CD8-positive, alpha-beta memory T cell (primary cell): ENCODE measurements at regions not wholly inside any gene's neighbourhood (a gene's known extent, or its start where the extent isn't known, plus 50 kb on each side); places are given as distances from the start of the nearest gene placed in this dataset.
"Not testable (repeated sequence)": the region's sequence is repeated elsewhere in the genome, so short reads cannot be mapped to it uniquely, and the experiment has no call there.

ENCODE experiments used
- CTCF ChIA-PET: fragments of 350-600 bp; sonication (Branson Sonifier 250); formaldehyde crosslinking; loops from one replicate; lab custom pipeline; 2021; ENCODE audit warnings: antibody characterized with exemption; lab: Charles Lee
- POLR2A ChIA-PET: fragments of 350-600 bp; sonication (Branson Sonifier 250); formaldehyde crosslinking; loops from one replicate; lab custom pipeline; 2021; ENCODE audit warnings: antibody characterized with exemption; lab: Charles Lee
- DNase-seq, 5 donors: peaks; one replicate each; pipeline versions ENCODE4 v3.0.0 to v3.0.0-alpha.2; 2020 to 2022; ENCODE audit warnings: mixed read lengths in 1 of 5
- H3K27ac ChIP-seq: one replicate; pipeline ENCODE4 v1.7.0; 2013; ENCODE audit warnings: low read depth, mild to moderate bottlenecking, low read length, moderate library complexity
- H3K27me3 ChIP-seq: 2 replicates; pipeline ENCODE4 v1.7.0; 2013; ENCODE audit warnings: low read length, mild to moderate bottlenecking; ENCODE audit not compliant: insufficient read depth, poor library complexity, severe bottlenecking
- H3K36me3 ChIP-seq: 2 replicates; pipeline ENCODE4 v1.7.0; 2013; ENCODE audit warnings: mild to moderate bottlenecking, low read length, moderate library complexity; ENCODE audit not compliant: insufficient read depth
- H3K4me1 ChIP-seq: 2 replicates; pipeline ENCODE4 v1.7.0; 2013; ENCODE audit warnings: mild to moderate bottlenecking, low read length, moderate library complexity; ENCODE audit not compliant: insufficient read depth
- H3K4me3 ChIP-seq: 2 replicates; pipeline ENCODE4 v1.7.0; 2013; ENCODE audit warnings: mild to moderate bottlenecking, low read length
- H3K9me3 ChIP-seq: 2 replicates; pipeline ENCODE4 v1.7.0; 2013; ENCODE audit warnings: mild to moderate bottlenecking, low read length
- H3K27ac Mint-ChIP-seq, 8 donors: one replicate each; pipeline ENCODE4 v1.8.0; 2020 to 2021; ENCODE audit warnings: mixed read lengths in 8 of 8, mild to moderate bottlenecking in 6 of 8, inconsistent platforms in 3 of 8, moderate library complexity in 3 of 8
- H3K27me3 Mint-ChIP-seq, 2 donors: one replicate each; pipeline ENCODE4 v1.8.0; 2020 to 2021; ENCODE audit warnings: mixed read lengths in 2 of 2, mild to moderate bottlenecking in 1 of 2, moderate library complexity in 1 of 2
- H3K36me3 Mint-ChIP-seq, 3 donors: one replicate each; pipeline ENCODE4 v1.8.0; 2020 to 2021; ENCODE audit warnings: mixed read lengths in 3 of 3, inconsistent platforms in 1 of 3, mild to moderate bottlenecking in 1 of 3
- H3K4me1 Mint-ChIP-seq, 3 donors: one replicate each; pipeline ENCODE4 v1.8.0; 2020 to 2021; ENCODE audit warnings: mixed read lengths in 3 of 3, inconsistent platforms in 1 of 3, mild to moderate bottlenecking in 1 of 3
- H3K4me3 Mint-ChIP-seq, 7 donors: one replicate each; pipeline ENCODE4 v1.8.0; 2020 to 2021; ENCODE audit warnings: mixed read lengths in 7 of 7, mild to moderate bottlenecking in 6 of 7, moderate library complexity in 4 of 7, inconsistent platforms in 2 of 7
- H3K9me3 Mint-ChIP-seq, 5 donors: one replicate each; pipeline ENCODE4 v1.8.0; 2020 to 2022; ENCODE audit warnings: mixed read lengths in 5 of 5, mild to moderate bottlenecking in 3 of 5, moderate library complexity in 2 of 5, inconsistent platforms in 1 of 5

DNA sequence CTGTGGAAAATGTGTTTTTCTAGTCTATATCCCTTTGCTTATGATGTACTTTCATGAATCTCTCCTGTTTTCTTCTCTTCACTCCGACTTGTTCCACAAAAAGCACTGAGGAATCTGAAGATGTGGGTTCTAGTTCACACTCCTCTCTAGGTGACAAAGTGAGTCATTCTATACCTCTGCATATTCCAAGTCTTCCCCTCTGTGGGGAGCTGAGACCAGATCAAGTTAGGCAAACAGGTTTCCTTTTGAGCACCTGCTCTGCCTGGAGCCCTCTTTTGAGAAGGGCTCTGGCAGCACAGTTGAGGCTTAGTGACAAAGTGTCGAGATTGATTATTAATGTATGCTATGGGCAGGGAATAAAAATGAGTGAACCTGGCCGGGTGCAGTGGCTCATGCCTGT, 82.4 kb upstream of the VGLL4 start:
- Mint-ChIP-seq H3K36me3 (no peaks in the 10 kb centered on the region), H3K9me3 (no peaks in the 10 kb centered on the region), H3K27me3 (peaks cover 2 to 9% of the 10 kb centered on the region in 2 donors), H3K4me1 (peaks cover 5 to 14% (median 7%) of the 10 kb centered on the region in 3 donors), H3K4me3 (no peak overlapping the region), H3K27ac (no peak overlapping the region)
- Histone ChIP-seq H3K4me1 (no peaks in the 10 kb centered on the region), H3K27me3 (no peaks in the 10 kb centered on the region), H3K36me3 (no peaks in the 10 kb centered on the region), H3K27ac (no peak overlapping the region), H3K9me3 (no peaks in the 10 kb centered on the region), H3K4me3 (no peak overlapping the region)
- ChIA-PET POLR2A (no interaction called here), CTCF (no interaction called here)
- no peak for DNase-seq

DNA sequence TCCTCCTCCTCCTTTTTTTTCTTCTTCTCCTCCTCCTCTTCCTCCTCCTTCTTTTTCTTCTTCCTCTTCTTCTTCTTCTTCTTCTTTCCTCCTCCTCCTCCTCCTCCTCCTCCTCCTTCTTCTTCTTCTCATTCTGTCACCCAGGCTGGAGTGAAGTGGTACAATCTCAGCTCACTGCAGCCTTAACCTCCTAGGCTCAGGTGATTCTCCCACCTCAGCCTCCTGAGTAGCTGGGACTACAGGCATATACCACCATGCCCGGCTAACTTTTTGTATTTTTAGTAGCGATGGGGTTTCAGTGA, 81.6 kb upstream of the VGLL4 start:
- Mint-ChIP-seq H3K4me1 (peaks cover 11 to 23% (median 16%) of the 10 kb centered on the region in 3 donors), H3K4me3 (peak overlapping the region in 5 of 7 donors; percentile 3 to 79 (median 44)), H3K27ac (peak overlapping the region in 2 of 8 donors; percentile 29 to 75)
- H3K36me3 ChIP-seq, H3K4me1 ChIP-seq, H3K27ac ChIP-seq, H3K27me3 ChIP-seq, H3K36me3 Mint-ChIP-seq, H3K9me3 Mint-ChIP-seq, DNase-seq, CTCF ChIA-PET, H3K4me3 ChIP-seq, H3K27me3 Mint-ChIP-seq, H3K9me3 ChIP-seq: not testable (repeated sequence)
- POLR2A ChIA-PET = interaction anchor here (1.6 kb wide), 1 partner anchor 122 kb away, joined by 5 read pairs; the partner anchor contains the start of gene TAMM41

DNA sequence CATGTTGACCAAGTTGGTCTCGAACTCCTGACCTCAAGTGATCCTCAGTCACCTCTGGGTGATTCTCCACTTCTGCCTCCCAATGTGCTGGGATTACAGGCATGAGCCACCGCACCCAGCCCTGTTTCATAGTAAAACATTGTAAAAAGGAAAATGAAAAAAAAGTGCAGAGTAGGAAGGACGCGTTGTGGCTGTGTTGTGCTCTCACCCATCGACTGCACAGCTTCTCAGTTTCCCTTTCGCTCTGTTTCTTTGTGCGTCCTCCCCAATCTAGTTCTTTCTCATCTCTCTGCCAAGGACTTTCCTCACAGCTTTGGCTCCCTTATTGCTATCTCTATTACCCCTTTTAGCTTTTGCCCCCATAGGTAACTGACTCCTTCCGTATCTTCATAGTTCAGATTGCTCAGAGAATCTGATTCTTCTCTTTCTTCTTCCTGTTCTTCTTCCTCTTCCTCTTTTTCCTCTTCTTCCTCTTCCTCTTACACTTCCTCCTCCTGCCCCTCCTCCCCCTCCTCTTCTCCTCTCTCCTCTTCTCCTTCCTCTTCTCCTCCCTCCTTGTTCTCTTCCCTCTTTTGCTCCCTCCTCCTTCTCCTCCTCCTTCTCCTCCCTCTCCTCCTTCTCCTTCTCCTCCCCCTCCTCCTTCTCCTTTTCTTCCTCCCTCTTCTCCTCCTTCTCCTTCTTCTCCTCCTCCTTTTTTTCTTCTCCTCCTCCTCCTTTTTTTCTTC, 81.1 kb upstream of the VGLL4 start:
- no peaks in the 10 kb centered on the region for H3K36me3 ChIP-seq
- H3K9me3 ChIP-seq = no peaks in the 10 kb centered on the region
- H3K4me1 ChIP-seq = no peaks in the 10 kb centered on the region
- H3K27ac Mint-ChIP-seq = peak overlapping the region in 7 of 8 donors; percentile 47 to 94 (median 71)
- H3K9me3 Mint-ChIP-seq = no peaks in the 10 kb centered on the region
- H3K4me3 Mint-ChIP-seq = peak overlapping the region; percentile 64 to 89 (median 76)
- no peak overlapping the region for H3K27ac ChIP-seq
- peaks cover 0 to 4% (median 0%) of the 10 kb centered on the region in 3 donors for H3K36me3 Mint-ChIP-seq
- POLR2A ChIA-PET = interaction anchor here (1.6 kb wide), 1 partner anchor 122 kb away, joined by 5 read pairs; the partner anchor contains the start of gene TAMM41
- peak overlapping the region; percentile 41 for H3K4me3 ChIP-seq
- H3K4me1 Mint-ChIP-seq = peaks cover 11 to 24% (median 17%) of the 10 kb centered on the region in 3 donors
- H3K27me3 ChIP-seq = no peaks in the 10 kb centered on the region
- CTCF ChIA-PET = interaction anchor here (0.8 kb wide), 1 partner anchor 73 kb away, joined by 3 read pairs; no protein-coding TSS in a partner anchor
- no peak for DNase-seq
- H3K27me3 Mint-ChIP-seq = peaks cover 2 to 8% of the 10 kb centered on the region in 2 donors

DNA sequence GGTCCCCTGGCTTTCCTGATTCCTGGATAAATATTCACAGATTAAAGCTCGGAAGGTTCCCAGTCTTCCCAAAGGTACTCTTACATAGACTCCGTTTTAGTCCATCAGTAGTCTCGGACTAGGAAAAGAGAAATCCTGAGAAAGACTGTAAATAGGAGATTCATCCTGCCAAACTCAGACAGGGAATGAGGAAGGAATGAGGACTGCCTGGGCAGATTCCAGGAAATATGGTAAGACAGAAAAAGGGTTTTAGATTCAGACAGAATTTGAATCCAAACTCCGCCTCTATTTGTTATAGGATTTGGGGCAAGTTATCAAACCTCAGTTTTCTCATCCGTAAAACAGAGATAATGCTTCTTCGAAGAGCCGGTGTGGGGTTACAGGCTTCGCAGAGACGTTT, 77.8 kb upstream of the VGLL4 start:
- H3K4me1 Mint-ChIP-seq = peaks cover 26 to 45% (median 36%) of the 10 kb centered on the region in 3 donors
- H3K27ac Mint-ChIP-seq = peak overlapping the region in 3 of 8 donors; percentile 19 to 32 (median 31)
- CTCF ChIA-PET = no interaction called here
- peak overlapping the region; percentile 4 to 98 (median 92) for H3K4me3 Mint-ChIP-seq
- Histone ChIP-seq H3K4me3 (no peak overlapping the region), H3K4me1 (peaks cover 5% of the 10 kb centered on the region), H3K9me3 (no peaks in the 10 kb centered on the region), H3K27me3 (no peaks in the 10 kb centered on the region), H3K27ac (no peak overlapping the region), H3K36me3 (no peaks in the 10 kb centered on the region)
- no peak for DNase-seq
- peaks cover 0 to 4% of the 10 kb centered on the region in 2 donors for H3K27me3 Mint-ChIP-seq
- no peaks in the 10 kb centered on the region for H3K9me3 Mint-ChIP-seq
- POLR2A ChIA-PET = no interaction called here
- H3K36me3 Mint-ChIP-seq = peaks cover 0 to 9% (median 0%) of the 10 kb centered on the region in 3 donors

DNA sequence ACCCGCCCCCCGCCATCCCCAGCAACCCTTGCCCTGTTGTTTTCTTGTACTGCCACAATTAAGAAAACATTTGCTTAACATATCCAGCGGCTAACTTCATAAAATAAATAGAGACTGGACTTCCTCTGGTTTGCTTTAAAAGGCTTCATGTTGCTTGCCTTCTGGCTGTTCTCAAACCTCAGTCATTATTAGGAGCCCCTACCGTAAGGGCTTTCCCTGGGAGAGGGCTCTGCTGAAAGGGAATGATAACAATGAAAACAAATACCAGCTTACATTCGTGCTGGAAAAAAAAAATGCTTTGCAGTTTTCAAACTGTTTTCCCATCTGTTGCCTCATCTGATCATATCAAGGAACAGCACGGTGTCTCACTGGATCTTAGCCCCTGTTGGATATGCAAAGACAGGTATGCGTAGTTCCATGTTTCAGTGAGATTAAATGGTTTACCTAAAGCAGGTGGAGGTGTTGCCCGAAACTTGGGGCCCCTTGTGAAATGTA, 77.2 kb upstream of the VGLL4 start:
- Histone ChIP-seq H3K4me3 (peak overlapping the region; percentile 46), H3K9me3 (no peaks in the 10 kb centered on the region), H3K4me1 (peaks cover 5% of the 10 kb centered on the region), H3K27ac (no peak overlapping the region), H3K36me3 (no peaks in the 10 kb centered on the region), H3K27me3 (no peaks in the 10 kb centered on the region)
- DNase-seq = no peak
- H3K36me3 Mint-ChIP-seq = peaks cover 0 to 9% (median 0%) of the 10 kb centered on the region in 3 donors
- H3K27me3 Mint-ChIP-seq = peaks cover 0 to 4% of the 10 kb centered on the region in 2 donors
- H3K4me1 Mint-ChIP-seq = peaks cover 26 to 48% (median 38%) of the 10 kb centered on the region in 3 donors
- CTCF ChIA-PET = no interaction called here
- H3K9me3 Mint-ChIP-seq = no peaks in the 10 kb centered on the region
- peak overlapping the region in 6 of 8 donors; percentile 25 to 96 (median 86) for H3K27ac Mint-ChIP-seq
- POLR2A ChIA-PET = no interaction called here
- H3K4me3 Mint-ChIP-seq = peak overlapping the region; percentile 85 to 98 (median 92)

DNA sequence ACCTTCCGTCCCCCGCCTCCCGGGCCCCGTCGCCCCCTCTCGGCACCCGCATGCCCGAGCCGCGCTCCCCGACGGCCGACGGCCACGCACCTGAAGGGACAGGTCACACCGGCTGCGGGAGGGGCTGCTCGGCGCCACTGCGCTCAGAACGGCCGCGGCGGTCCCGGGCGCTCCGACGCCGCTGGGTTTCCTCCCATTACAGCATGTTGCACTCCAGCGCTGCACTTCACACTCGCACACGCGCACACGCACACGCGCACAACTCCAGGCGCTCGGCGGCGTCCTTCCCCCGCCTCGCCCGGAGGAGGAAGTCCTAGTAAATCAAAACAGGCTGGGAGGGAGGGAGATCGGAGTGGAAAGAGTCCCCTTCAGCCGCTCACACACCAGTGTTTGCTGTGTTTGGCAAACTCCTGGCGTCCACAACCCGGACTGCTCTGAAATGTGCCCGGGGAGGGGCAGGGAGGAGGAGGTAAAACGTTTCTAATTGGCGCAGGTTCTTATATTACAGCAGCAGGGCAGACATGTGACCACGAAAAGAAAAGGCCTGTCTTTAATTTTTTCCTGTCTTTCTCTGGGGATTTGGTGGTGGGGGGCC, 76.7 kb upstream of the VGLL4 start:
- ChIA-PET POLR2A (interaction anchor here (1.0 kb wide), 1 partner anchor 448 kb away, joined by 3 read pairs; the partner anchor contains the start of gene ATG7), CTCF (no interaction called here)
- Histone ChIP-seq H3K9me3 (no peaks in the 10 kb centered on the region), H3K27ac (peak overlapping the region; percentile 21), H3K4me1 (peaks cover 5% of the 10 kb centered on the region), H3K4me3 (peak overlapping the region; percentile 46), H3K27me3 (no peaks in the 10 kb centered on the region), H3K36me3 (no peaks in the 10 kb centered on the region)
- DNase-seq = peak; percentile 14 to 68 (median 50)
- peaks cover 0 to 2% of the 10 kb centered on the region in 2 donors for H3K27me3 Mint-ChIP-seq
- peak overlapping the region; percentile 85 to 98 (median 92) for H3K4me3 Mint-ChIP-seq
- H3K4me1 Mint-ChIP-seq = peaks cover 26 to 52% (median 38%) of the 10 kb centered on the region in 3 donors
- no peaks in the 10 kb centered on the region for H3K9me3 Mint-ChIP-seq
- H3K36me3 Mint-ChIP-seq = peaks cover 0 to 9% (median 0%) of the 10 kb centered on the region in 3 donors
- H3K27ac Mint-ChIP-seq = peak overlapping the region; percentile 25 to 96 (median 86)

DNA sequence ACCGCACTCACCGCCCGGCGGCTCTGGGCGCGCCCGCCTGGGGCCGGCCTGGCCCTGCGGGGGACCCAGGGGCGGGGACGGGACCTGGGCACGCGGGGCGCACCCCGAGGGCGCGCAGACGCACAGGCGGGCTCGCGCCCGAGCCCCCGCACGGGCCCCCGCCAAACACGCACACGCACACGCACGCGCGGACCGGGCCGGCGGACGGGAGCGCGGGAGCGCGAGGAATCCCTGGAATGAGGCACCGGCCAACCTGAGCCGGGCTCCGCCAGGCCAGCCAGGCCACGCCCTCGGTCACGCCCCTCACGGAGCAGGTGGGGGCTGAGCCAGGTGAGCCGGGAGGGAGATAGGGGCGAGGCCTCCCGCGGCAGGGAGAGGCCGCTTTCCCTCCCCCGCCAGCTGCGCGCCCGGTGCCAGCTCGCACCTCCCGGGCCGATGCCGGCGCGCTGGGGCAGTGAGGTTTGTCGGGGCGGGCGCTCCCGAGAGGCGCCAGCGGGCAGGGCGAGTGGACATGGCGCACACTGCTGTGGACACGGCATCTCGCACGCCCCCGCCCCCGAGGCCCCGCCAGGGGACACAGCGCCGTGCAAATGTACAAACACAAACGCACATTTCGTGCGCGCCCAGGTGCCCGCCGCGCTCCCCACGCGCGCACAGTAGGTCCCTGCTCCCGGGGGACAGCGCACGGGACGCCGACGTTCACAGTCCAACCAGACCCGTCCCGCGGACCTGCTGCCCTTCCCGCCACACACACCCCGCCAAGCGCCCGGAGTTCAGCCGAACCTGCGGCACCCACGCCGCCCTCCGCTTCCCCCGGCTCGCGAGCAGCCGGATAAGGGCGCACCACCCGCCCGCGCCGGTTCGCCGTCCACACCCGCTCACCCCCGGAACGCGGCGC, 75.9 kb upstream of the VGLL4 start:
- DNase-seq = peak; percentile 71 to 88 (median 73)
- Mint-ChIP-seq H3K27ac (peak overlapping the region in 1 of 8 donors; percentile 40), H3K4me1 (peaks cover 23 to 51% (median 34%) of the 10 kb centered on the region in 3 donors), H3K36me3 (peaks cover 0 to 9% (median 0%) of the 10 kb centered on the region in 3 donors), H3K4me3 (peak overlapping the region; percentile 69 to 98 (median 93)), H3K27me3 (peaks cover 0 to 2% of the 10 kb centered on the region in 2 donors), H3K9me3 (no peaks in the 10 kb centered on the region)
- no peaks in the 10 kb centered on the region for H3K36me3 ChIP-seq
- peaks cover 5% of the 10 kb centered on the region for H3K4me1 ChIP-seq
- CTCF ChIA-PET = no interaction called here
- H3K27ac ChIP-seq = peak overlapping the region; percentile 28
- peak overlapping the region; percentile 46 for H3K4me3 ChIP-seq
- no peaks in the 10 kb centered on the region for H3K9me3 ChIP-seq
- POLR2A ChIA-PET = interaction anchor here (1.0 kb wide), 1 partner anchor 447 kb away, joined by 3 read pairs; the partner anchor contains the start of gene ATG7
- no peaks in the 10 kb centered on the region for H3K27me3 ChIP-seq
